Right cardiac atrium (tissue), 5 donors: ENCODE measurements at regions not wholly inside any gene's neighbourhood (a gene's known extent, or its start where the extent isn't known, plus 50 kb on each side); places are given as distances from the start of the nearest gene placed in this dataset.
"Not testable (repeated sequence)": the region's sequence is repeated elsewhere in the genome, so short reads cannot be mapped to it uniquely, and the experiment has no call there.

Experiments
- ATAC-seq, 2 donors: fragments of 200-7000 bp; cut with Tn5 transposase; one replicate each; pipeline versions ENCODE4 v1.8.0 to v1.9.1; 2020; ENCODE audit warnings: moderate library complexity in 2 of 2, mild to moderate bottlenecking in 1 of 2
- DNase-seq, 3 donors: peaks; one replicate each; pipeline ENCODE4 v3.0.0-alpha.2; 2020
- H3K27ac ChIP-seq: one replicate; pipeline ENCODE4 v1.5.1; 2013; ENCODE audit warnings: mild to moderate bottlenecking, low read length, control low read depth, moderate library complexity
- H3K27me3 ChIP-seq: one replicate; pipeline ENCODE4 v1.6.1; 2013; ENCODE audit not compliant: control insufficient read depth, insufficient read depth
- H3K4me1 ChIP-seq: one replicate; pipeline ENCODE4 v1.6.1; 2013; ENCODE audit warnings: low read length; ENCODE audit not compliant: control insufficient read depth, insufficient read depth
- H3K4me3 ChIP-seq: one replicate; pipeline ENCODE4 v1.5.1; 2013; ENCODE audit warnings: low read length, control low read depth
- H3K9me3 ChIP-seq: one replicate; pipeline ENCODE4 v1.6.1; 2013; ENCODE audit warnings: low read length; ENCODE audit not compliant: control insufficient read depth
- WGBS: extraction: QIAGEN DNeasy Blood & Tissue Kit; methylation state at CpG from one replicate; pipeline ENCODE4 v1.1.7; 2013; 5-methylcytosine and 5-hydroxymethylcytosine counted together
- intact Hi-C, 4 donors: fragments of 100-400 bp; cut with DNase I; formaldehyde crosslinking; loops; one replicate each; pipeline versions ENCODE4 v1.11.0 to v1.14.0; 2022 to 2023
- donor health status: healthy with polysubstance abuse.
- donor health status: DM: no; HTN: yes; CAD: no.
- donor health status: DM: no; HTN: no; CAD: no.
- donor health status: DM: no; HTN: yes; CAD: no; lungs with severe emphysema.
- donor health status: DM: yes; HTN: yes; CAD: no.

DNA sequence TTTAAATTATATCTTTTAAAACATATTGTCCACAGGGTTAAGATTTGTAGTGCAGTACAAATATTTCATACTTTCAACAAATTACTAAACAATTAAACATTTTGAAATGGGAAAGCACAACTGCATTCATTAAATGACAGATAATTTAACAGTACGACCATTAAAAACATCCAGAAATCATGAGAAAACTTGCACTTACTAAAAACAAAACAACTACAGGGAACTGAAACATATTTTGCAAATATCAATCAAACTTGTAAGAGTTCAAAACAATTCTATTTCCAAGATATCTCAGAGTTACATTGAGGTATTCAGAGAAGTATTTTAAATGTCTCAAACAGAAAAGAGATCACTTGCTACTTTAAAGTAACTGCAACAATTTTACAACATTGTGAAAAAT, 478.5 kb upstream of the PCDH10 start:
- intact Hi-C loops = no loop called here
- Histone ChIP-seq H3K27ac (no peak overlapping the region), H3K4me1 (no peaks in the 10 kb centered on the region), H3K9me3 (no peaks in the 10 kb centered on the region), H3K4me3 (no peak overlapping the region), H3K27me3 (no peaks in the 10 kb centered on the region)
- 88% methylated on average over 1 of the region's 1 CpG for WGBS
- DNase-seq (no peak), ATAC-seq (no peak)

- H3K27me3 ChIP-seq = no peaks in the 10 kb centered on the region
- intact Hi-C loops = no loop called here
- ATAC-seq = no peak
Measured at GRCh38 chr4:132683957-132684356, 465.1 kb upstream of the PCDH10 start.

GRCh38 chr4:132691026-132691425, 458.1 kb upstream of the PCDH10 start:
- intact Hi-C loops = no loop called here

More at GRCh38 chr4:132683957-132684356, 465.1 kb upstream of the PCDH10 start:
- Histone ChIP-seq H3K4me3 (no peak overlapping the region), H3K4me1 (no peaks in the 10 kb centered on the region), H3K27ac (no peak overlapping the region), H3K9me3 (no peaks in the 10 kb centered on the region)
- DNase-seq = no peak

GRCh38 chr4:132691668-132692067, 457.4 kb upstream of the PCDH10 start:
- H3K9me3 ChIP-seq = no peaks in the 10 kb centered on the region
- no peaks in the 10 kb centered on the region for H3K27me3 ChIP-seq
- H3K4me3 ChIP-seq = no peak overlapping the region
- no peak for DNase-seq
- no peak overlapping the region for H3K27ac ChIP-seq
- WGBS = 38% methylated on average over 2 of the region's 2 CpGs
- ATAC-seq = no peak
- no peaks in the 10 kb centered on the region for H3K4me1 ChIP-seq
- intact Hi-C loops = no loop called here

More at GRCh38 chr4:132691026-132691425, 458.1 kb upstream of the PCDH10 start:
- no peak for ATAC-seq
- DNase-seq = no peak
- H3K27ac ChIP-seq = no peak overlapping the region
- WGBS = 42% methylated on average over 2 of the region's 2 CpGs
- H3K27me3 ChIP-seq = no peaks in the 10 kb centered on the region
- H3K4me3 ChIP-seq = no peak overlapping the region
- no peaks in the 10 kb centered on the region for H3K4me1 ChIP-seq
- H3K9me3 ChIP-seq = no peaks in the 10 kb centered on the region

- no peak for DNase-seq
- H3K4me3 ChIP-seq = no peak overlapping the region
- no peaks in the 10 kb centered on the region for H3K9me3 ChIP-seq
- intact Hi-C loops = no loop called here
- no peak overlapping the region for H3K27ac ChIP-seq
- H3K27me3 ChIP-seq = no peaks in the 10 kb centered on the region
- no peak for ATAC-seq
- H3K4me1 ChIP-seq = no peaks in the 10 kb centered on the region
Measured at GRCh38 chr4:132694775-132695174, 454.3 kb upstream of the PCDH10 start.

DNA sequence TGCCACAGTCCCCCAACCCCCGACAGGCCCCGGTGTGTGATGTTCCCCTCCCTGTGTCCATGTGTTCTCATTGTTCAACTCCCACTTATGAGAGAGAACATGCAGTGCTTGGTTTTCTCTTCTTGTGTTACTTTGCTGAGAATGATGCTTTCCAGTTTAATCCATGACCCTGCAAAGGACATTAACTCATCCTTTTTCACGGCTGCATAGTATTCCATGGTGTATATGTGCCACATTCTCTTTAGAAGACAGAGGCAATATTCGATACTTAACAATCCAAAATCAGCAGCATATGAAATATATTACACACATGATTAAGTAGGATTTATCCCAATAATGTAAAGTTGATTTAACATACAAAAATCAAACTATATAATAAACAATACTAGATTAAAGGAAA, 451.6 kb upstream of the PCDH10 start:
- H3K4me3 ChIP-seq, H3K27ac ChIP-seq, intact Hi-C loops, ATAC-seq, H3K9me3 ChIP-seq, H3K4me1 ChIP-seq, H3K27me3 ChIP-seq, DNase-seq: not testable (repeated sequence)
- WGBS = 68% methylated on average over 4 of the region's 4 CpGs

DNA sequence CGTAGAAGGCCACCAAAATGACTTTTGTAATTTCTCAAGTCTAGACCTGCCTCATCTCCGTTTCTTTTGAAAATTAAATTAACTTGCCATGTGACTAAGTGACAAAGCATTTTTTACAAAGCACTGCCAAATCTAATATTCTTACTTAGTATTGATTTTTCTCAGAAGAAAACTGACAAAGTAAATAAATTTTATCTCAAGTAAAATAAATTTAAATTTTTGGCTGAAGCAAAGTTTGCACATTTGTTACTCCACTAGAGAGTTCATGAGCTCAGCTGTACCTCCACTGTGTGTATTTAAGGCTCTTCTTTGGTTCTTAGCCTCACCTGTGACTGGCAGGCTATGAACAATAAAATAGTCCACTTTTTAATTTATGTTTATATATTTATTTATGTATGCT, 441.1 kb upstream of the PCDH10 start:
- Histone ChIP-seq H3K27ac (no peak overlapping the region), H3K9me3 (no peaks in the 10 kb centered on the region), H3K27me3 (no peaks in the 10 kb centered on the region), H3K4me1 (no peaks in the 10 kb centered on the region), H3K4me3 (no peak overlapping the region)
- intact Hi-C loops = no loop called here
- WGBS = 70% methylated on average over 2 of the region's 2 CpGs
- no peak for ATAC-seq
- DNase-seq = no peak

- Histone ChIP-seq H3K9me3 (no peaks in the 10 kb centered on the region), H3K4me1 (no peaks in the 10 kb centered on the region), H3K27ac (no peak overlapping the region), H3K27me3 (no peaks in the 10 kb centered on the region), H3K4me3 (no peak overlapping the region)
- 45% methylated on average over 1 of the region's 1 CpG for WGBS
- intact Hi-C loops = no loop called here
- DNase-seq (no peak), ATAC-seq (no peak)
Measured at GRCh38 chr4:132709056-132709455, 440.0 kb upstream of the PCDH10 start.

DNA sequence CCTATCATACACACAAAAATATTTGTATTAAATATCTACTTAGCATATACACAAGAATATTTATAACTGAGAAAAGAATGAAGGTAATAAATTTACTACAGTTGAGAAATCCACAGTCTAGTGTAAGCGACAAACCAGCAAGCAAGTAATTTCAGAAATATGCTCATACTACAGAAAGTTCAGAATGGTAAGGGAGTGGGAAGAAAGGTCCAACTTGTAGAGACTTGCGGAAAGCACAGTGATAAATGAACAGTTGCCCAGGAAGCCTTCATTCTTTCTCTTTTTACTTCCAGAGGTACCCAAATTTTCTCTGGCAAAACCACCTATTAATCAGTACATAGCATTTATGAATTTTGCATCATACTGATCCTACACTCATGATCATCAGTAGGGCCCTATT, 438.1 kb upstream of the PCDH10 start:
- Histone ChIP-seq H3K4me1 (no peaks in the 10 kb centered on the region), H3K27ac (no peak overlapping the region), H3K4me3 (no peak overlapping the region), H3K9me3 (no peaks in the 10 kb centered on the region), H3K27me3 (no peaks in the 10 kb centered on the region)
- intact Hi-C loops = no loop called here
- ATAC-seq (no peak), DNase-seq (no peak)
- 90% methylated on average over 2 of the region's 2 CpGs for WGBS

GRCh38 chr4:132737344-132737743, 411.8 kb upstream of the PCDH10 start:
- ATAC-seq = no peak
- DNase-seq = no peak
- Histone ChIP-seq H3K4me1 (no peaks in the 10 kb centered on the region), H3K27ac (no peak overlapping the region), H3K9me3 (no peaks in the 10 kb centered on the region), H3K4me3 (no peak overlapping the region), H3K27me3 (no peaks in the 10 kb centered on the region)
- intact Hi-C loops = no loop called here
- 89% methylated on average over 3 of the region's 3 CpGs for WGBS

DNA sequence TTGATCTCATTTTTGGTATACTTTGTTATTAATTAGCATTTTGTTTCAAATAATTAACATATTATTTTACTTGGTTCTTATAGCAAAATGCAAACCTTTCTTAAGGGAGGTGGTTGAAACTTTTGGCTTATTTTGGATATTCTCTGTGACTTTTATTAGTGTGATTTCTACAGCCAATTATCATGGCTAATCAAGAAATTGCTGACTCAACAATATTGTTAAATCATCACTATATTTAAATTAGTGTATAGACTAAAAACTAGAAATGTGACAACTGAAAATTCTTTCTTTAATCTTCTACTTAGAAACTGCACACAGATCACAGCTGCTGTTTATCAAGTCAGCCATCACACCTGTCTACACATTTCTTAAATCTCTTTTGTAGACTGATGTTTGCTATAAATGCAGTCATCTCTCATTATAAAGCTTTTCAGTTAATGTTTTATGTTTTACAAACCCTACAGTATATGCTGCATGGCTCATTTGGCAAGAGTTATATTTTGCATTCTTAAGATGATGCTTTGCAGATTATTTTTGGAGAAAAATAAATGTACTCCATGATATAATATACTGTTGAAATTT, 389.8 kb upstream of the PCDH10 start:
- Histone ChIP-seq H3K4me1 (no peaks in the 10 kb centered on the region), H3K27ac (no peak overlapping the region), H3K4me3 (no peak overlapping the region), H3K9me3 (no peaks in the 10 kb centered on the region), H3K27me3 (no peaks in the 10 kb centered on the region)
- no peak for ATAC-seq
- intact Hi-C loops = no loop called here
- DNase-seq = no peak

- ATAC-seq (no peak), DNase-seq (no peak)
- Histone ChIP-seq H3K27ac (no peak overlapping the region), H3K27me3 (no peaks in the 10 kb centered on the region), H3K4me3 (no peak overlapping the region), H3K9me3 (no peaks in the 10 kb centered on the region), H3K4me1 (no peaks in the 10 kb centered on the region)
- WGBS = 73% methylated on average over 2 of the region's 2 CpGs
- intact Hi-C loops = no loop called here
Measured at GRCh38 chr4:132763465-132763864, 385.6 kb upstream of the PCDH10 start.
